GM19328 (cell line): ENCODE measurements at regions not wholly inside any gene's neighbourhood (a gene's known extent, or its start where the extent isn't known, plus 50 kb on each side); places are given as distances from the start of the nearest gene placed in this dataset.
"Not testable (repeated sequence)": the region's sequence is repeated elsewhere in the genome, so short reads cannot be mapped to it uniquely, and the experiment has no call there.

Source experiments
- ATAC-seq: cut with Tn5 transposase; IDR thresholded peaks from one replicate; pipeline ENCODE4 v1.9.1; 2021; ENCODE audit warnings: mild to moderate bottlenecking, moderate library complexity; ENCODE audit not compliant: unreplicated experiment

DNA sequence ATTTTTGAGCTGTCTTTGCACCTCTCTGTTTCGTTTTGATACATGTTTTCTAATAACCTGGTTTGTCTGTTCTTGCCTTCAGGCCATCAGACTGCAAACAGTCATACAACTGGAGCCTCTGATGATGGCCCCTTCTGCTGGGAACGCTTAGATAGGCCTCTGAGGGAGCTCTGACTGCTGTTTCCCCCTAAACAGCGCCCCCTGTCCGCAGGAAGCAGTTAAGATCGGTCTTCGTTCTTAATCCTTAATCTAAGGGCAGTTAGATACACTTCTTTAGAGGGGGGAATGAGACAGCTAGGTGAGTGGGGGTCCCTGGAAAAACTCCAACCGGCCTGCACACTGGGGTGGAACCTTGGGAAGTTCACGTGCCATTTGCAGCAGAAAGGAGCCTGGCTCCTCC, 1338.8 kb upstream of the SEL1L start:
- no peak for ATAC-seq

DNA sequence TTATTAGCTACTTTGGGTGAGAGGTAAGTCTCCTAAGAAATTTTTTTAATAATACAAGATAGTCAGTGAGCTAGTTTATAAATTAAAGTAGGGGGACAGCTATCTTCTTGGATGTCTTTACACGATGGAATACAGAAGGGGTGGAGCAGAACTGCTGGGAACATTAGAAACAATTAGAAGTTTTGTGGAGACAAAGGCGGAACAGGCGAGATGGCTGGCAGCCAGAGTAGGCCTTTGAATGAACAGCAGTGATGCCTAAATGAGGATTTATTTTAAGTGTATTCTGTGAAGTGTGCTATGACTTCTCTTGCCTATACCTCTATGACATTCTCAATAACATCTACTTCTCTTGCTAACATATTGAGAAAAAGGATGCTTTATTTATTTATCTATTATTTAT, 1345.3 kb upstream of the SEL1L start:
- no peak for ATAC-seq

DNA sequence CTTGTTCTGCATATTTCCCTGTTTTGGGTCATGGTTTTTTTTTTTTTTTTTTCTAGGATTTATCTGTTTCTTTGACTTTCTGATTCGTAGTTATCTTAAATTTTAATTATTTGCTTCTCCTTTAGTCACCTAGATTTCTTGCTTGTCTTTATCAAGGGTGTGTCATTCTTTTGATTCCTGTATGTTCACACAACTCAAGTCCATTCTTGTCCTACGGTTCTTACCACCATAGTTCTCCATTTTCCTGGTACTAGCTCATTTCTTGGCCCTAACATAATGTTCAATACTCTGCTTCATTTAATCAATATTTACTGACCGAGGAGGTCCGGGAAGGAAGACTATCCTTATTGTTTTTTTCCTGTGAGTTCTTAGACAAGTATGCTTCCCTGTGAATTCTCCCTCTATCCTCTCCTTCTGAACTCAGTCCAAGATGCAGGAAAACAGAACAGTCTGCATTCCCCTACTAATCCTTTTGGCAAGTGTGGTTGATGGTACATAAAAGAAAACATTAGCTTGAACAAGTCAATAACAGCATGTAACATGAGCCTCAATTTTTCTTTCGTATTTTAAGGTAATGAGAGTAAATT, 1346.4 kb upstream of the SEL1L start:
- no peak for ATAC-seq

DNA sequence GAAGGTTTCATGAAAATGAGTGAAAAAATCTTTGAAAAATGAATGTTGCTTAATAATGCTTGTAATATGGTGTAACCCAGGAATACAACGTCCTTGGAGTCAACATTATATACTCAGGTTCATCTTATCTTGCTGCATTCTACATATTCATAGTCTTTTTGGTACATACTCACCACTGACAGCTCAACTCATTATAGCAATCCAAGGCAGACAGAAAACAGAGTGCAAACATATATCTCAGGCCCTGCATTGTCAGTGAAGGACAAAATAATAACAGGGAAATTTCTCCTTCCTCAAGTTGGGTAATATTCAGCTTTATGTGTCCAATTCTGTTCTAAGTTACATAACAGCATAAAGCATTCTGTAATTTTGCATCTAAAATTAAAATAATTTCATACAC, 1353.0 kb upstream of the SEL1L start:
- ATAC-seq, result no peak

DNA sequence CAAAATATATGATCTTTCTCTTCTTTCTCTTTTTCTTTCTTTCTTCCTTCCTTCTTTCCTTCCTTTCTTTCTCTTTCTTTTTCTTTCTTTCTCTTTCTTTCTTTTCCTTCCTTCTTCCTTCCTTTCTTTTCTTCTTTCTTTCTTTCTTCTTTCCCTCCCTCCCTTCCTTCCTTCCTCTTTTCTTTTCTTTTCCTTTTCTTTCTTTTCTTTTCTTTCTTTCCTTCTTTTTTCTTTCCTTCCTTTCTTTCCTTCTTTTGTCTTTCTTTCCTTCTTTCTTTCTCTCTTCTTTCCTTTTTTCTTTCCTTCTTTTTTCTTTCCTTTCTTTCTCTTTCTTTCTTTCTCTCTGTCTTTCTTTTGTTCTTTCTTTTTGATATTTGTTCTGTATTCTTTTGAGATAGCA, 1356.0 kb upstream of the SEL1L start:
- no peak for ATAC-seq

DNA sequence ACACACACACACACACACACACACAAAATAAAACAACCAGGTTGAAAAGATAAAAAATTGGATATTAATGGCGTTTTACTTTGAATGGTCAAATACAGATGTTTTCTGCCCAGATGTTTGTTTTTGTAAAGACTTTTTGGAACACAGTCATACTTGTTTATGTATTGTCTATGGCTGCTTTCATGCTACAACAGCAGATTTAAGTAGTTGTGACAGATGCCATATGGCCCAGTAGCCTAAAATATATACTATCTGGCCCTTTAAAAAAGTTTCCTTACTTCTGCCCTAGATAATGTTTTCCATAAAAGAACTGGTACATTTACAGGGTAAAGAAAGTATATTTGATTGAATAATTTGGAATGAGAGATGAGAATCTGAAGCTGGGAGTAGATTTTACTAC, 1362.8 kb upstream of the SEL1L start:
- no peak for ATAC-seq

DNA sequence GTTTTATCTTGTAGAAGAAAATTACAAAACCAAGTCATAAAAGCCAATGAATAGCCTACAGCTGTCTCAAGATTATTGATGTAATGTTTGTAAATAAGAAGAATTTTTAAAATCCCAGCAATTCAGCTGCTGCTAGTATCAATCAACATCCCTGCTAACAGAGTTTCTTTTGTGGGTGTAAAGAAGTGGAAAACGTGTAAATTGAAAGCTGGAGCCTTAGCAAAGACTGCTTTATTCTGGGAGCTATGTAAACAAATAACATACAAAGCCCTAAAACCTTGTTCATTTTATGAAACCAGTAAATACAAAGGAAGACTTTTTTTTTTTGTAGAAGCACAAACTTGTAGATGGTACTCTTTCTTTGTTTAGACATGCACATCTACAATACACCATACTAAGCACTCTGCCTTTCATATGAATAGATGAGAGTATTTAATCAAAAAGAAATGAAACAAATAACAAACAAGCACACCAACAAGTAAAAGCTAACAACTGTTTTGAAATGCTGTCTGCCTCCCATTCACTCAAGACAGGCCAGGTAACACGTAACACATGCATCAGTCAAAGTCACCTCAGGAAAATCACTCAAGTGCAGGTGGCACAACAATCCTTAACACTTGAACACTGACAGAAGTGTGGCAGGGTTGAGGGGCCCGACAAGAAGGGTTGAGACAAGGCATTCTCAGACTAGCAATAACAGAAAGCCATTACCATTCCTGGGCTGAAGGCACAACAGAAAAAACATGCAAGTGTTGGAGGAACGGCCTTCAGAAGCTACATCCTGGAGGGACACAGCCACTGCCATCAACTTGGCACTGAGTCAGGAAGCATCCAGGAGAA, 1364.0 kb upstream of the SEL1L start:
- no peak for ATAC-seq

DNA sequence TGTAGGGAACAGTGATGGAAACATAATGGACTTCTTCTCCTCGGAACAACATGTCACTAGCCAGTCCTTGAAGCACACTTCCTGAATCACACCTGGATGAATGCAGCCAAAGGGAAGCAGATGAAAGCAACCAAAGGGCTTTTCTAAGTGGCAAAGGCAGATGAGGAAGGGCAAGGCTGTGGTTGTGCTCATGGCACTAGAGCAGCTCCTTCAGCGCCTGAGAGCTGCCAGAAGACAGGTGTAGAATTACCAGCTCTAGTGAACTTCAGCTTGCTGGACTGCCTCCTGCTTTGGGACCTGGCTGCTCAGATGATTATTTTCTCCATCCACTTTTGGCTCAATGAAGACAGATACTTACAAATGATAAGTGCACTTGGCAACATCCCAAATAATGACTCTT, 1372.1 kb upstream of the SEL1L start:
- no peak for ATAC-seq

DNA sequence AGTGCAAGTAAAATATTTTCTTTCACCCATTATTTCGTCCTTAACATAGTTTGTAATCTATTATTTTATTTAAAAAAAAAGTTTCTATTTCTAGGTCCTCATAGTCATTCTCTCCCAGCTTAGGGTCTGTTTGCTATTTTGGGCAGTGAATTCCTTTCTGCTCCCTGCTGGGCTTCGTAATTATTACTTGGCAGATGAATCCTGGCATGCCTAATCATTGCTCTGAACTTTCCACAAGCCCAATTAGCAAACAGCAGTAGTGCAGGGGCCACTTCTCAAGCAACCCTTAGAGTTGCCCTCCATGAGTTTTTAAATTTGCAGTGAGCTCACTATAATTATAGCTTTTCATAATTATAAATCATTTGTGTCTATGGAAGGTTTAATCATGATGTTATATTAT, 1378.3 kb upstream of the SEL1L start:
- ATAC-seq, result no peak

DNA sequence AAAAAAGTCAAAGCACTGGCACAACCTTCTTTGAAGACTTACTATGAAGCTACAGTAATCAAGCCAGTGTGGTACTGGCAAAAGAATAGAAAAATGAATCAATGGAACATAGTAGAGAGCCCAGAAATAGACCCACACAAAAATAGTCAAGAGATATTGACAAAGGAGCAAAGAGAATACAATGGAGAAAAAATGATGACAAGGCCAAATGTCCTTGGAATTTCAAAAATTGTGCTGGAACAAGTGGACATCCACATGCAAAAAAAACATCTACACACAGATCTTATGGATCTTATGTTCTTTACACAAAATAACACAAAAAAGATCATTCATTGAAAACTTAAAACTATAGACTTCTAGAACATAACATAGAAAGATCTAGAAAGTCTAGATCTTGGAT, 1379.7 kb upstream of the SEL1L start:
- ATAC-seq, result no peak

DNA sequence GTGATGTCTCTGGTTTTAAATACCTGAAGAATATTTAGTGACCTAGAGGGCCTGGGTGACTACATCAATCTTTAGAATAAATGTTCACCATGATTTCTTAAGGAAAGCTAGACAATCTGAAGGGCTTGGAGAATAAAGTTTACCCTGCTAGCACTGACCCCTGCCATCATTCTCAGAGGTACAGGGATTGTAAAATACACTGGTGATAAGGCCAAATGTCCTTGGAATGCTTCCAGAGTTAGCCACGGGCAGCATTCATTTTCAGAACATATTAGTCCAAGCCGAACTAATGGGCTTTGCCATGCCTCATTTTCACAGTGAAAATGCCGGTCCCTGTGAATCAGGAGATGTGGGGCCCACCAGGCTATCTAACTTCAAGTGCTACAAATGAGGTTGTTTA, 1381.7 kb upstream of the SEL1L start:
- no peak for ATAC-seq

DNA sequence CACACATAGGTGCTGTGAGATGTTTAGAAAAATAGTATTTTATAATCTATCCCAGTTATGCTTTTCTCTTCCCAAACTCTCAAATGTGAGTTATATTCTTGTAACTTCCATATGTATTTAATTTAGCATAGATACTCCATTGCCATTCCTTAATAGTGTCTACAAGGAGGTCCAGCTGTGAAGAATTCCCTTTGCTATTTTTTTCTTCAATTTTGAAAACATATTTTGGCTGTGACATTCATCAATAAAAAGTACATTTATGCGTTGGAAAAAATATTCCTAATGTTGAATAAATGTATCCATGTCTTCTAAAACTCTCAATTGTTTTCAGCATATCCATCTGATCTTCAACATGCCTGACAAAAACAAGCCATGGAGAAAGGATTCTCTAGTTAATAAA, 1402.0 kb upstream of the SEL1L start:
- no peak for ATAC-seq

DNA sequence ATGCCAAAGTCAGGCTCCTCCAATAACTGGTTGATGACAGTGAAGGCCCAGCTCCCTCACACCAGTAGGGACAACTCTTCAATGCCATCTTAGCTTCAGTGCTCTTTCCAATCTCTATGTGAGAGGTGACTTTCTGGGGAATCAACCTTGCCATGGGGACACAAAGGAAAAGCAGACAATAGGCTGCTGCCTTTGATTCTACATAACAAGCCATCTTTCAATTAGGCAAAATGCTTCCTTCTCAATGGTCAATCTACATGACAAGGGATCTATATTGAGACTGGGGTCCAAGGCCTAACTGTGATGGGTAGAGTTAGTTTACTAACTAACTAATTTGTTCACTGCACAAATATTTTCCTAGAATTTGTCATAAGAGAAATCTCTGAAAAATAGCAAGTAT, 1417.5 kb upstream of the SEL1L start:
- no peak for ATAC-seq

DNA sequence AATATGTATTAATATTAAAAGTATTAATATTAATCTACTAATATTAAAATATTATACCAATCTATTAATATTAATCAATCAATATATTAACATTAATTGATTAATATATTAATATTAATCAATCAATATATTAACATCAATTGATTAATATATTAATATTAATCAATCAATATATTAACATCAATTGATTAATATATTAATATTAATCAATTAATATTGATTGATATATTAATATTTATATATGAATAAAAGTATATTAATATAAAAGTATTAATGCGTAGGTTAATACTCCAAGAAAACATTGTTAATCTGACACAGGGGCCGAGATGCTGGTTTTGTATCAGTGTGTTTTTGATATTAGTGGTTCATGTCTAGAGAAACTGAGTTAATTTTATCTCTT, 1430.1 kb upstream of the SEL1L start:
- ATAC-seq, result no peak

DNA sequence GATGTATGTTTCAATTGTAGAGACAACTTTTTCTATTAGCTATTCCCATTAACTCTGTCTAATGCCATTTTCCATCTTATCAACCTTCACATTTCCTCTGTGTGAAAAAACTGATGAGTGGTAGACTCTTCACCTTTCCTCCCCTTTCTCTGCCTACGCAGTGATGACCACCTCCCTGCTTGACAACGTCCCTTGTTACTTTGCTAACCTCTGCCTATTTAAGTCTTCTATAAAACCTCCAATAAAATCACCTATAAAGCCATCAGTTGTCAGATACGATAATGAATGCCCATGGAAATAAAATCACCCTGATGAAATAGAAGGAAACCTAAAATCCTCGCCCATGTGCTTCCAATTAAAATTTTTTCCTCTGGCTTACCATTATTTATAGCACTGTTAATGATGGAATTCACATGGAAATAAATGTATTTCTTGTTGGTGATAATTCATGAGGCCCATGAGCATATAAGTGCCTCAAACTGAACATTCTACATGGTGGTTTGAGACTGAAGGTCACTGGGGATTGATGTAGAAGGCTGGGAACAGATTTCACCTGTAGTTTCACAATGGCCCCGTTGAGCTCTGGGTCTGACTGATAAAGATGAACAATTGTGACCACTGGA, 1454.0 kb upstream of the SEL1L start:
- ATAC-seq, result no peak

DNA sequence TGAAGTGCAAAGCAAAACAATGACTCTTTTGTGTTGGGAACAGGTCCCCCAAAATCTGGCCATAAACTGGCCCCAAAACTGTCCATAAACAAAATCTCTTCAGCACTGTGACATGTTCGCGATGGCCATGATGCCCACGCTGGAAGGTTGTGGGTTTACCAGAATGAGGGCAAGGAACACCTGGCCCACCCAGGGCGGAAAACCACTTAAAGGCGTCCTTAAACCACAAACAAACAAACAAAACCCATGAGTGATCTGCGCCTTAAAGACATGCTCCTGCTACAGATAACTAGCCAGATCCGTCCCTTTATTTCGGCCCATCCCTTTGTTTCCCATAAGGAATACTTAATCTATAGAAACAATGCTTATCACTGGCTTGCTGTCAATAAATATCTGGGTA, 1460.9 kb upstream of the SEL1L start:
- not testable (repeated sequence) for ATAC-seq

DNA sequence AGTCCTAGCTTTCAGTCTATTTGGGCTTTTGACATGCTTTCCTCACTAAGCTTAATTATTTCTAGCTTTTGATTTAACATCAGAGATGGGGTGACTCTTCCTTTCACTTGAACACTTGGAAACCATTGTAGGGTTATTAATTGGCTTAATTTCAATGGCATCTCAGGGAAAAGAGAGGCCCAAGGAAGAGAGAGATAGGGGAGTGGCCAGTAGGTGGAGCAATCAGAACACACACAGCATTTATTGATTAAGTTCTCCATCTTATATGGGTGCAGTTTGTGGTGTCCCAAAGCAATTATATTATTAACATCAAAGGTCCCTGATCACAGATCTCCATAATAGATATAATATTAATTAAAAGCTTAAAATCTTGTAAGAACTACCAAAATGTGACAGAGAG, 1466.1 kb upstream of the SEL1L start:
- ATAC-seq, result no peak

DNA sequence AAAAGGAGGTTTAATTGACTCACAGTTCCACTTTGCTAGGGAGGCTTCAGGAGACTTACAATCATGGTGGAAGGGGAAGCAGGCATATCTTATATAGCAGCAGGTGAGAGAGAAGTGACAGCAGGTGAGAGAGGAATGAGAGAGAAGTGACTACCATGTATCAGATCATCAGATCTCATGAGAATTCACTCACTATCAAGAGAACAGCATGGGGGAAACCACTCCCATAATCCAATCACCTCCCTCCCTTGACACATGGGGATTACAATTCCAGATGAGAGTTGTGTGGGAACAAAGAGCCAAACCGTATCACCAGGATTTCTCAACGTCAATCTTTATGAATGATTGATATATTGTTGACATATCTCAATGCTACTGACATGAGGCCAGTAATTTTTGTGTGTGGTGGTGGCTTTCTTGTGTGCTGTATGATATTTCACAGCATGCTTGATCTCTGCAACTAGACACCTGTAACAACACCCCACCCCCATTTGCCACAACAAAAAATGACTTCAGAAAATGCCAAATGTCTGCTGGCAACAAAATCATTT, 1470.9 kb upstream of the SEL1L start:
- no peak for ATAC-seq

DNA sequence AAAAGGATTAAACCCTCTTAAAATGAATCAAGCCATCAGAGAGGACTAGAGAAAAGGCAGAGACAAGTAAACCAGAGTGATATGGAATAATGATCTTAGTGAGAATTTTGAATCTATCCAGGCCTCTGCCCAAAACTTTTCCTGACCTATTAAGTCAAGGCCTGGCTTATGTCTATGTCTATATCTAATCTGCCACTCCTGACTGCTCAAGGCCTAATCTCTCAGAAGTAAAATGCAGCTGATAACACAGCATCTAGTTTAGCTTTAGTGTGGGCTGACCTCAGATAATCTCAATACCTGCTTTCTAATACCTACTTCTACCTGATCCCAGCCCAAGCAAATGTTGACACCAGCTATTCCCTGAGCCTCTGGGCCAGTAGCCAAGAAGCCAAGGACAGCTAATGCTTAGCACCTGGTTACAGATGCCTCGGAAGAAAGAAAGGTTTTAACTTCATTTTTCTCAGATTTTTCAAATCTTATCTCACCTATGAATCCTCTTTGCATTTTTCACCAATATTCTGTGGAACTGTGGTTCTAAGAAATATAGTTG, 1472.5 kb upstream of the SEL1L start:
- no peak for ATAC-seq

DNA sequence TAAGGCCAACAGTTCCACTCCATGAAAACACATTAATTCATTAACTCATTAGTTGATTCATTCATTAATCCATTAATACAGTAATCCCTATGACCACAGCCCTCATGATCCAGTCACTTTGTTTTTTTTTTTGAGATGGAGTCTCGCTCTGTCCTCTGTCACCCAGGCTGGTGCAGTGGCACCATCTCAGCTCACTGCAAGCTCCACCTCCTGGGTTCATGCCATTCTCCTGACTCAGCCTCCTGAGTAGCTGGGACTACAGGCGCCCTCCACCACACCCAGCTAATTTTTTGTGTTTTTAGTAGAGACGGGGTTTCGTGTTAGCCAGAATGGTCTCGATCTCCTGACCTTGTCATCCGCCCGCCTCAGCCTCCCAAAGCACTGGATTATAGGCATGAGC, 1473.4 kb upstream of the SEL1L start:
- ATAC-seq, result not testable (repeated sequence)

DNA sequence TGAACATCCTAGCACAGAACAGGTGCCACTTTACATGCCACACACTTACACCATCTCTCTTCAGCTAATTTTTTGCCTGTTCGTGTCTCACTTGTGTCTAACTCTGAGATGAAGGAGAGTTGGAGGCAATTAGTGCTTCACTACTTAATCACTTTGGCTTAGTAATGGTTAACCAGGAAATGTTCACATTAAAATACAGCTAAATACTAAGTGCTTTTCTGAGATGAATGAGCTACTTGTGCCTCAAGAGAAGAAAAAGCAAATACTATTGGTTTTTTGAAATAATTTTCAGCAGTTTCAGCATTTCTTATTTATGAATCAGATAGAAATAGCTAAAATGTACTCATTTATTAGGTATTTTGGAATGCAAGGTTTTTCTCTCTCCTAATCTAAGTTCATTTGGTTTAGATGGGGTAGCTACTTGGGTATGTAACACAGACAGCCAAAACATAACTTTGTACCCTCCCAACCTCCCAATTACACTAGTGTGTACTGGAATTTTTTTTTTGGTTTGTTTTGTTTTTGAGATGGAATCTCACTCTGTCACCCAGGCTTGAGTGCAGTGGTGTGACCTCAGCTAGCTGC, 1474.1 kb upstream of the SEL1L start:
- ATAC-seq, result no peak
